ENCODE measurements at regions not wholly inside any gene's neighbourhood (a gene's known extent, or its start where the extent isn't known, plus 50 kb on each side); places are given as distances from the start of the nearest gene placed in this dataset.
"Not testable (repeated sequence)": the region's sequence is repeated elsewhere in the genome, so short reads cannot be mapped to it uniquely, and the experiment has no call there.

GRCh38 chr2:41033127-41033526 is 581.2 kb upstream of the SLC8A1 start:
- H3K4me3 ChIP-seq (replicated peaks; ENCODE audit: insufficient read depth, low read length), result no peak overlapping the region
- no peak for DNase-seq (ENCODE audit: low read depth in 1 of 2, low spot score in 1 of 2)
- TF ChIP-seq SPI1 (IDR thresholded peaks at IDR 0.05; ENCODE audit: borderline replicate concordance, low read depth) (no peak), GABPA (IDR thresholded peaks at IDR 0.05; ENCODE audit: low read depth) (no peak), POLR2AphosphoS5 (IDR thresholded peaks at IDR 0.05; ENCODE audit: low read depth) (no peak), CTCF (IDR thresholded peaks at IDR 0.05; ENCODE audit: insufficient read depth, low read length) (no peak)
- no peak overlapping the region for H3K27ac ChIP-seq (replicated peaks)
- H3K27me3 ChIP-seq (ENCODE audit: insufficient read depth, poor library complexity, severe bottlenecking), result no peaks in the 10 kb centered on the region

- no peak for DNase-seq (ENCODE audit: low read depth in 1 of 2, low spot score in 1 of 2)
- no peak overlapping the region for H3K4me3 ChIP-seq (replicated peaks; ENCODE audit: insufficient read depth, low read length)
- no peak overlapping the region for H3K27ac ChIP-seq (replicated peaks)
- no peaks in the 10 kb centered on the region for H3K27me3 ChIP-seq (ENCODE audit: insufficient read depth, poor library complexity, severe bottlenecking)
- no peak for TF ChIP-seq POLR2AphosphoS5 (IDR thresholded peaks at IDR 0.05; ENCODE audit: low read depth)
- TF ChIP-seq GABPA (IDR thresholded peaks at IDR 0.05; ENCODE audit: low read depth), result no peak
- TF ChIP-seq SPI1 (IDR thresholded peaks at IDR 0.05; ENCODE audit: borderline replicate concordance, low read depth), result no peak
- TF ChIP-seq REST (IDR thresholded peaks at IDR 0.05; ENCODE audit: insufficient replicate concordance, low read depth), result no peak
- no peak for TF ChIP-seq CTCF (IDR thresholded peaks at IDR 0.05; ENCODE audit: insufficient read depth, low read length)
Measured at GRCh38 chr2:41038408-41038807, 586.5 kb upstream of the SLC8A1 start.

- DNase-seq (ENCODE audit: low read depth in 1 of 2, low spot score in 1 of 2); H3K27me3 ChIP-seq (ENCODE audit: insufficient read depth, poor library complexity, severe bottlenecking); H3K4me3 ChIP-seq (replicated peaks; ENCODE audit: insufficient read depth, low read length); H3K27ac ChIP-seq (replicated peaks): not testable (repeated sequence)
Measured at GRCh38 chr2:41039750-41040149, 587.9 kb upstream of the SLC8A1 start.

- no peak for DNase-seq (ENCODE audit: low read depth in 1 of 2, low spot score in 1 of 2)
- no peaks in the 10 kb centered on the region for H3K27me3 ChIP-seq (ENCODE audit: insufficient read depth, poor library complexity, severe bottlenecking)
- TF ChIP-seq SPI1 (IDR thresholded peaks at IDR 0.05; ENCODE audit: borderline replicate concordance, low read depth) (no peak), GABPA (IDR thresholded peaks at IDR 0.05; ENCODE audit: low read depth) (no peak), CTCF (IDR thresholded peaks at IDR 0.05; ENCODE audit: insufficient read depth, low read length) (no peak), POLR2AphosphoS5 (IDR thresholded peaks at IDR 0.05; ENCODE audit: low read depth) (no peak), REST (IDR thresholded peaks at IDR 0.05; ENCODE audit: insufficient replicate concordance, low read depth) (no peak)
- H3K27ac ChIP-seq (replicated peaks), result no peak overlapping the region
- no peak overlapping the region for H3K4me3 ChIP-seq (replicated peaks; ENCODE audit: insufficient read depth, low read length)
Measured at GRCh38 chr2:41040782-41041520, 589.1 kb upstream of the SLC8A1 start.

All from HL-60 (cell line).